Caco-2 (cell line): ENCODE measurements at regions not wholly inside any gene's neighbourhood (a gene's known extent, or its start where the extent isn't known, plus 50 kb on each side); places are given as distances from the start of the nearest gene placed in this dataset.

ENCODE experiments used
- BruUV-seq: library from RNA; stranded (reverse); fragments of 400-500 nt; replicated peaks from 2 replicates; lab custom pipeline; 2021; lab: Mats Ljungman, UMichigan
- CTCF ChIA-PET: fragments of 300-600 bp; sonication (Branson Sonifier 250); formaldehyde crosslinking; loops from one replicate; lab custom pipeline; 2022; ENCODE audit warnings: antibody characterized with exemption; lab: Charles Lee
- POLR2A ChIA-PET: fragments of 300-600 bp; sonication (Branson Sonifier 250); formaldehyde crosslinking; loops from one replicate; lab custom pipeline; 2022; ENCODE audit warnings: antibody characterized with exemption; lab: Charles Lee
- DNase-seq, 2 experiments: peaks; one replicate each; pipeline versions ENCODE4 v3.0.0 to v3.0.0-alpha.2; 2020 to 2022
- H3K27me3 ChIP-seq: replicated peaks from 2 replicates; pipeline ENCODE4 v1.6.0; 2011; ENCODE audit warnings: low read length; ENCODE audit not compliant: control insufficient read depth, insufficient read depth
- H3K36me3 ChIP-seq: 2 replicates; pipeline ENCODE4 v1.5.1; 2011; ENCODE audit warnings: low read length; ENCODE audit not compliant: control insufficient read depth, insufficient read depth
- H3K4me1 ChIP-seq: fragments of 250-450 bp; sonication (Bioruptor Pico); 2 replicates; pipeline ENCODE4 v1.5.1; 2020; ENCODE audit warnings: mild to moderate bottlenecking
- H3K4me3 ChIP-seq: 2 replicates; pipeline ENCODE4 v1.5.1; 2011; ENCODE audit warnings: low read depth, mild to moderate bottlenecking, control low read depth, low read length
- H3K9me3 ChIP-seq: fragments of 250-450 bp; sonication (Bioruptor Pico); 2 replicates; pipeline ENCODE4 v1.5.1; 2020; ENCODE audit warnings: mild to moderate bottlenecking, moderate library complexity
- H3K27ac Mint-ChIP-seq: one replicate; pipeline ENCODE4 v1.8.0; 2022; ENCODE audit warnings: mixed read lengths; ENCODE audit not compliant: unreplicated experiment
- H3K27me3 Mint-ChIP-seq: one replicate; pipeline ENCODE4 v1.8.0; 2022; ENCODE audit warnings: mixed read lengths; ENCODE audit not compliant: insufficient read depth, unreplicated experiment
- H3K36me3 Mint-ChIP-seq: one replicate; pipeline ENCODE4 v1.8.0; 2022; ENCODE audit warnings: mild to moderate bottlenecking, mixed read lengths; ENCODE audit not compliant: insufficient read depth, unreplicated experiment
- H3K4me1 Mint-ChIP-seq: one replicate; pipeline ENCODE4 v1.8.0; 2022; ENCODE audit warnings: low read depth, mixed read lengths; ENCODE audit not compliant: unreplicated experiment
- H3K4me3 Mint-ChIP-seq: one replicate; pipeline ENCODE4 v1.8.0; 2022; ENCODE audit warnings: mild to moderate bottlenecking, moderate library complexity, mixed read lengths; ENCODE audit not compliant: unreplicated experiment
- H3K9me3 Mint-ChIP-seq: one replicate; pipeline ENCODE4 v1.8.0; 2022; ENCODE audit warnings: mixed read lengths; ENCODE audit not compliant: unreplicated experiment
- intact Hi-C: fragments of 100-400 bp; cut with micrococcal nuclease; formaldehyde crosslinking; loops from one replicate; pipeline ENCODE4 v1.10.0; 2022; ENCODE audit not compliant: unreplicated experiment
- TF ChIP-seq, protein P1 (sequence below), 2 experiments: fragments of 200-600 bp in 1 of 2; IDR thresholded peaks; 1 replicate in 1 of 2; 2 replicates in 1 of 2; pipeline versions ENCODE4 v1.5.1 to v1.8.0; 2011 to 2022; ENCODE audit warnings: antibody characterized with exemption in 1 of 2, control low read depth in 1 of 2, inconsistent platforms in 1 of 2, low read depth in 1 of 2, low read length in 1 of 2, mild to moderate bottlenecking in 1 of 2, moderate library complexity in 1 of 2; ENCODE audit not compliant: insufficient read depth in 1 of 2, severe bottlenecking in 1 of 2, unreplicated experiment in 1 of 2

- BruUV-seq = no TSS peak
- peaks cover 15% of the 10 kb centered on the region for H3K27me3 Mint-ChIP-seq
- Histone ChIP-seq H3K27me3 (no peaks in the 10 kb centered on the region), H3K36me3 (no peaks in the 10 kb centered on the region), H3K4me1 (no peaks in the 10 kb centered on the region), H3K4me3 (no peak overlapping the region), H3K9me3 (no peaks in the 10 kb centered on the region)
- no peaks in the 10 kb centered on the region for H3K36me3 Mint-ChIP-seq
- TF ChIP-seq, protein P1, sequence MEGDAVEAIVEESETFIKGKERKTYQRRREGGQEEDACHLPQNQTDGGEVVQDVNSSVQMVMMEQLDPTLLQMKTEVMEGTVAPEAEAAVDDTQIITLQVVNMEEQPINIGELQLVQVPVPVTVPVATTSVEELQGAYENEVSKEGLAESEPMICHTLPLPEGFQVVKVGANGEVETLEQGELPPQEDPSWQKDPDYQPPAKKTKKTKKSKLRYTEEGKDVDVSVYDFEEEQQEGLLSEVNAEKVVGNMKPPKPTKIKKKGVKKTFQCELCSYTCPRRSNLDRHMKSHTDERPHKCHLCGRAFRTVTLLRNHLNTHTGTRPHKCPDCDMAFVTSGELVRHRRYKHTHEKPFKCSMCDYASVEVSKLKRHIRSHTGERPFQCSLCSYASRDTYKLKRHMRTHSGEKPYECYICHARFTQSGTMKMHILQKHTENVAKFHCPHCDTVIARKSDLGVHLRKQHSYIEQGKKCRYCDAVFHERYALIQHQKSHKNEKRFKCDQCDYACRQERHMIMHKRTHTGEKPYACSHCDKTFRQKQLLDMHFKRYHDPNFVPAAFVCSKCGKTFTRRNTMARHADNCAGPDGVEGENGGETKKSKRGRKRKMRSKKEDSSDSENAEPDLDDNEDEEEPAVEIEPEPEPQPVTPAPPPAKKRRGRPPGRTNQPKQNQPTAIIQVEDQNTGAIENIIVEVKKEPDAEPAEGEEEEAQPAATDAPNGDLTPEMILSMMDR (IDR thresholded peaks at IDR 0.05; ENCODE audit: insufficient read depth in 1 of 2, low read depth in 1 of 2, low read length in 1 of 2, severe bottlenecking in 1 of 2, unreplicated experiment in 1 of 2) = no peak
- H3K27ac Mint-ChIP-seq = no peak overlapping the region
- POLR2A ChIA-PET = no interaction called here
- no peaks in the 10 kb centered on the region for H3K4me1 Mint-ChIP-seq
- CTCF ChIA-PET = no interaction called here
- DNase-seq = no peak
- H3K9me3 Mint-ChIP-seq = no peaks in the 10 kb centered on the region
- intact Hi-C loops = no loop called here
- H3K4me3 Mint-ChIP-seq = no peak overlapping the region
Observed at GRCh38 chr10:31614611-31615010, 295.6 kb downstream of the ZEB1 start.

DNA sequence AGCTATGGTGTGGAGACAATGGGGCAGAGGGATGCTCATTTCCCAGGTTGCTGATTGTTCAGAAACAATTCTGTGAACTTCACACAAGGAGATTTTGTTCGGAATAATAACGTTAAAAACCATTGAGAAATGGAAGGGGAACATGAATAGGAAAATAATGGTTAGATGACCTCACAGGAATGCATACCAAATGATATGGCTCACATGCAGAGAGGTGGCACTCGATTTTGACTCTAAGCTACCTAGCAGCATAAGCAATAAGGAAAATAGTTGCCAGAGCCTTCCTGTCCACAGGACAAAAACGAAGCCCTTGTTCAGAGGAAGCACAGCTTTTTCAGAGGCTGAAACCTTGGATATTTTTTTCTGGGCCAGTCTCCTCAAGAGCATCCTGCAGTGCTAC lies 293.1 kb downstream of the ZEB1 start:
- intact Hi-C loops = no loop called here
- TF ChIP-seq, protein P1 (IDR thresholded peaks at IDR 0.05; ENCODE audit: insufficient read depth in 1 of 2, low read depth in 1 of 2, low read length in 1 of 2, severe bottlenecking in 1 of 2, unreplicated experiment in 1 of 2) = no peak
- Mint-ChIP-seq H3K9me3 (no peaks in the 10 kb centered on the region), H3K4me3 (no peak overlapping the region), H3K4me1 (no peaks in the 10 kb centered on the region), H3K36me3 (no peaks in the 10 kb centered on the region), H3K27me3 (peaks cover 18% of the 10 kb centered on the region), H3K27ac (no peak overlapping the region)
- POLR2A ChIA-PET = no interaction called here
- Histone ChIP-seq H3K4me3 (no peak overlapping the region), H3K4me1 (no peaks in the 10 kb centered on the region), H3K9me3 (no peaks in the 10 kb centered on the region), H3K36me3 (no peaks in the 10 kb centered on the region), H3K27me3 (no peaks in the 10 kb centered on the region)
- CTCF ChIA-PET = no interaction called here
- DNase-seq = no peak
- no TSS peak for BruUV-seq

DNA sequence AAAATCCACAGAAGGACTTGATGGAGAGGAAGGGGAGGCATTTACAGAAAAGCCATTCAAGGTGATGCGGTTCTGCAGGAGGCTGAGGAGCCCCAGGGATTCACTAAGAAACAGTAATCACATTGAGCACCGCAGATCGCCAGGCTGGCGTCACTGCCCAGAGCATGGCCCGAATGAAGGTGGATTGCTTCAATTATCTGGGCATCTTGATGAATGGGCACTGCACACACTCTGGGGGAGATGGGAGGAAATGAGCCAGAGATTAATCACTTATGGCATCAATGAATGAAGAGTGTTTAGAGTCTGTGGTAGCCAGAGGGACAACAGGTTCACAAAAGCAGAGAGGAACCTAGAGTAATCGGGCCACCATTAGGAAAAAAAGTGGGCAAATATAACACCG lies 292.1 kb downstream of the ZEB1 start:
- CTCF ChIA-PET = no interaction called here
- H3K36me3 Mint-ChIP-seq = no peaks in the 10 kb centered on the region
- no peak overlapping the region for H3K4me3 ChIP-seq
- DNase-seq = no peak
- no peaks in the 10 kb centered on the region for H3K4me1 ChIP-seq
- H3K27me3 ChIP-seq = no peaks in the 10 kb centered on the region
- no peaks in the 10 kb centered on the region for H3K9me3 ChIP-seq
- H3K9me3 Mint-ChIP-seq = no peaks in the 10 kb centered on the region
- no peak overlapping the region for H3K27ac Mint-ChIP-seq
- H3K4me3 Mint-ChIP-seq = no peak overlapping the region
- intact Hi-C loops = no loop called here
- H3K36me3 ChIP-seq = no peaks in the 10 kb centered on the region
- peaks cover 18% of the 10 kb centered on the region for H3K27me3 Mint-ChIP-seq
- POLR2A ChIA-PET = no interaction called here
- BruUV-seq = no TSS peak
- H3K4me1 Mint-ChIP-seq = no peaks in the 10 kb centered on the region
- TF ChIP-seq, protein P1 (IDR thresholded peaks at IDR 0.05; ENCODE audit: insufficient read depth in 1 of 2, low read depth in 1 of 2, low read length in 1 of 2, severe bottlenecking in 1 of 2, unreplicated experiment in 1 of 2) = no peak
